ENCODE measurements at regions not wholly inside any gene's neighbourhood (a gene's known extent, or its start where the extent isn't known, plus 50 kb on each side); places are given as distances from the start of the nearest gene placed in this dataset.
A peak's percentile ranks its signal among the peaks of the same experiment; 100 is the strongest.

GRCh38 chr12:67820694-67821093 lies 168.6 kb upstream of the IFNG-AS1 start:
- CTCF ChIA-PET: interaction anchor here (0.7 kb wide), 1 partner anchor 85 kb away, joined by 4 read pairs; no protein-coding TSS in a partner anchor
- DNase-seq (ENCODE audit: low spot score): no peak
- POLR2A ChIA-PET (ENCODE audit: low non-redundant PET): no interaction called here
- TF ChIP-seq CTCF (conservative IDR thresholded peaks at IDR 0.05; ENCODE audit: low read depth): no peak
- no peak overlapping the region for H3K27ac ChIP-seq

GRCh38 chr12:67822826-67823225 lies 166.4 kb upstream of the IFNG-AS1 start:
- ChIA-PET CTCF (no interaction called here), POLR2A (ENCODE audit: low non-redundant PET) (no interaction called here)
- DNase-seq (ENCODE audit: low spot score): no peak

GRCh38 chr12:67826148-67826547 lies 163.1 kb upstream of the IFNG-AS1 start:
- TF ChIP-seq CTCF (conservative IDR thresholded peaks at IDR 0.05; ENCODE audit: low read depth): no peak
- POLR2A ChIA-PET (ENCODE audit: low non-redundant PET): no interaction called here
- no peak overlapping the region for H3K27ac ChIP-seq
- DNase-seq (ENCODE audit: low spot score): no peak
- CTCF ChIA-PET: no interaction called here

More at GRCh38 chr12:67822826-67823225, 166.4 kb upstream of the IFNG-AS1 start:
- TF ChIP-seq CTCF (conservative IDR thresholded peaks at IDR 0.05; ENCODE audit: low read depth): no peak
- H3K27ac ChIP-seq: no peak overlapping the region

- no peak for DNase-seq (ENCODE audit: low spot score)
- TF ChIP-seq CTCF (conservative IDR thresholded peaks at IDR 0.05; ENCODE audit: low read depth): no peak
- CTCF ChIA-PET: no interaction called here
- no peak overlapping the region for H3K27ac ChIP-seq
- POLR2A ChIA-PET (ENCODE audit: low non-redundant PET): no interaction called here
Measured at GRCh38 chr12:67826946-67827720, 162.1 kb upstream of the IFNG-AS1 start.

- peak; percentile 94 for DNase-seq (ENCODE audit: low spot score)
- no peak overlapping the region for H3K27ac ChIP-seq
- POLR2A ChIA-PET (ENCODE audit: low non-redundant PET): no interaction called here
- CTCF ChIA-PET: interaction anchor here (0.6 kb wide), 1 partner anchor 62 kb away, joined by 3 read pairs; no protein-coding TSS in a partner anchor
- no peak for TF ChIP-seq CTCF (conservative IDR thresholded peaks at IDR 0.05; ENCODE audit: low read depth)
Measured at GRCh38 chr12:67827820-67828383, 161.3 kb upstream of the IFNG-AS1 start.

- no peak for TF ChIP-seq CTCF (conservative IDR thresholded peaks at IDR 0.05; ENCODE audit: low read depth)
- ChIA-PET POLR2A (ENCODE audit: low non-redundant PET) (no interaction called here), CTCF (interaction anchor here (1.0 kb wide), 1 partner anchor 11 kb away, joined by 5 read pairs; no protein-coding TSS in a partner anchor)
- DNase-seq (ENCODE audit: low spot score): no peak
- H3K27ac ChIP-seq: no peak overlapping the region
Measured at GRCh38 chr12:67829896-67830295, 159.4 kb upstream of the IFNG-AS1 start.
